ENCODE measurements at regions not wholly inside any gene's neighbourhood (a gene's known extent, or its start where the extent isn't known, plus 50 kb on each side); places are given as distances from the start of the nearest gene placed in this dataset.

DNA sequence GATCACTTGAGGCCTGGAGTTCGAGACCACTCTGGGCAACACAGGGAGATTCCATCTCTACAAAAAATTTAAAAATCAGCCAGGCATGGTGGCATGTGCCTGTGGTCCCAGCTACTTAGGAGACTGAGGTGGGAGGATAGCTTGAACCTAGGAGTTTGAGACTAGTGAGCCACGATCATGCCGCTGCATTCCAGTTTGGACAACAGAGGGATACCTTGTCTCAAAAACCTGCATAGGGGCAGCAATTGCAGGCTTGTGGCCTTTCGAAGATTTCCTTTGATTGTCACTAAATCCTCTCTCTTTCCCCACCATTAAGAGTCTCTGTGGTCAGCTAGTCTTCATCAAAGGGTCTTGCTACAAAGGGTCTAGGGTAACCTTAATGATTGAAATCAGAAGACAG is 60.3 kb downstream of the UTRN start:
- Histone ChIP-seq H3K27me3 (replicated peaks in 1 of 4; ENCODE audit: control extremely low read depth in 1 of 4, control insufficient read depth in 3 of 4, insufficient read depth in 4 of 4, low read length in 3 of 4) (no peaks in the 10 kb centered on the region), H3K9ac (ENCODE audit: low read length) (peak overlapping the region; percentile 78), H3K27ac (ENCODE audit: low read length in 2 of 2) (peak overlapping the region in 1 of 2 donors; percentile 88), H3K36me3 (replicated peaks in 1 of 2; ENCODE audit: control extremely low read depth in 1 of 2, control insufficient read depth in 1 of 2, extremely low read depth in 1 of 2, insufficient read depth in 2 of 2, low read length in 1 of 2) (no peaks in the 10 kb centered on the region), H3K4me3 (ENCODE audit: control extremely low read depth in 1 of 5, extremely low read depth in 1 of 5, insufficient read depth in 1 of 5, low read depth in 2 of 5, low read length in 4 of 5) (peak overlapping the region; percentile 59 to 95 (median 66)), H4K20me1 (ENCODE audit: control insufficient read depth, insufficient read depth, low read length, poor library complexity, severe bottlenecking) (no peaks in the 10 kb centered on the region), H3K79me2 (ENCODE audit: control insufficient read depth, insufficient read depth, low read length) (peaks cover 82% of the 10 kb centered on the region), H2AFZ (ENCODE audit: insufficient read depth, low read depth, low read length, poor library complexity, severe bottlenecking) (no peak overlapping the region), H3K4me2 (replicated peaks; ENCODE audit: low read depth, low read length, poor library complexity, severe bottlenecking) (peak overlapping the region; percentile 81), H3K4me1 (ENCODE audit: control insufficient read depth in 2 of 2, insufficient read depth in 2 of 2, low read length in 2 of 2) (peaks cover 77 to 85% of the 10 kb centered on the region in 2 donors), H3K9me3 (ENCODE audit: control extremely low read depth in 1 of 3, control insufficient read depth in 2 of 3, insufficient read depth in 1 of 3, low read length in 2 of 3) (peaks cover 0 to 7% (median 0%) of the 10 kb centered on the region in 3 donors)
- intact Hi-C loops (cut with micrococcal nuclease): loop anchor here (2.0 kb wide), 1 partner anchor 61 kb away; the partner anchor contains the start of gene UTRN
- no peak for DNase-seq
- TF ChIP-seq CTCF (IDR thresholded peaks at IDR 0.05) (no peak), EZH2 (IDR thresholded peaks at IDR 0.05; ENCODE audit: borderline replicate concordance, insufficient read depth, low read depth, low read length, poor library complexity, severe bottlenecking) (no peak)
- Mint-ChIP-seq H3K27ac (peak overlapping the region; percentile 93), H3K9me3 (ENCODE audit: insufficient read depth) (no peaks in the 10 kb centered on the region), H3K4me1 (peaks cover 86% of the 10 kb centered on the region), H3K27me3 (no peaks in the 10 kb centered on the region), H3K4me3 (peak overlapping the region; percentile 98)
- ATAC-seq (ENCODE audit: low read depth): no peak
- ChIA-PET CTCF (interaction anchor here (1.0 kb wide), 1 partner anchor 19 kb away, joined by 3 read pairs; no protein-coding TSS in a partner anchor), POLR2A (interaction anchor here (0.9 to 1.8 kb wide), 2 partner anchors 10 to 18 kb away, joined by 3 to 6 read pairs; no protein-coding TSS in a partner anchor)
- 100% methylated on average over 2 of the region's 4 CpGs for WGBS (ENCODE audit: insufficient coverage)

DNA sequence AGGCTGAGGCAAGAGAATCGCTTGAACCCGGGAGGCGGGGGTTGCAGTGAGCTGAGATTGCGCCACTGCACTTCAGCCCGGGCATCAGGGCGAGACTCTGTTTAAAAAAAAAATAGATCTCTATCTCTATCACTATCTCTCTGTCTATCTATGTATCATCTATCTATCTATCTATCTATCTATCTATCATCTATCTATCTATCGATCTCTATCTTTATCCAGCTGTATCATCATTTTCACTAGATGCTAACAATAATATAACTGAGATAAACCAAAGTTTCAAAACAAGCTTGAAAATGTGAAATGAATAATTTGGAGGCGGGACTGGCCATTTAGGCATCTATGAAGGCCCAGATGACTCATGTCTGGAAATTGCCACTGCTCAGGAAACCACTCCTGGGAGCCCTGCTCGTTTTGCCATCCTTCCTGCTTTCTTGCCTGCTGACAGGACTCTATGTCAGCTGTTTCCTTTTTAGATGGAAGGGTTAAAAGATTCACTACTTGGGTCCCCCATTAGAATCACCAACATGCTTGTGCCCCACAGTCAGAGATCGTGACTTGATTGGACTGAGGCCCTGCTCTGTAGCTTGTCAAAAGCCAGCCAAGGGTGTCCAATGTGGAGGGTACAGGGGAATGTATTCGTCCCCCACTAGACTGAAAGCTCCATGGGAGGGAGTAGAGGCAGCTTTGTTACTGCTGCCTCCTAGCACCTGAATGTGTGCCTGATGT is 61.7 kb downstream of the UTRN start:
- intact Hi-C loops (cut with micrococcal nuclease): no loop called here
- Histone ChIP-seq H3K9ac (ENCODE audit: low read length) (no peak overlapping the region), H4K20me1 (ENCODE audit: control insufficient read depth, insufficient read depth, low read length, poor library complexity, severe bottlenecking) (peaks cover 10% of the 10 kb centered on the region), H3K4me2 (replicated peaks; ENCODE audit: low read depth, low read length, poor library complexity, severe bottlenecking) (peak overlapping the region; percentile 48), H3K36me3 (replicated peaks in 1 of 2; ENCODE audit: control extremely low read depth in 1 of 2, control insufficient read depth in 1 of 2, extremely low read depth in 1 of 2, insufficient read depth in 2 of 2, low read length in 1 of 2) (no peaks in the 10 kb centered on the region), H3K79me2 (ENCODE audit: control insufficient read depth, insufficient read depth, low read length) (peaks cover 92% of the 10 kb centered on the region), H3K4me3 (ENCODE audit: control extremely low read depth in 1 of 5, extremely low read depth in 1 of 5, insufficient read depth in 1 of 5, low read depth in 2 of 5, low read length in 4 of 5) (peak overlapping the region in 1 of 5 experiments; percentile 23), H2AFZ (ENCODE audit: insufficient read depth, low read depth, low read length, poor library complexity, severe bottlenecking) (no peak overlapping the region), H3K4me1 (ENCODE audit: control insufficient read depth in 2 of 2, insufficient read depth in 2 of 2, low read length in 2 of 2) (peaks cover 77 to 86% of the 10 kb centered on the region in 2 donors), H3K27ac (ENCODE audit: low read length in 2 of 2) (peak overlapping the region; percentile 48 to 80), H3K9me3 (ENCODE audit: control extremely low read depth in 1 of 3, control insufficient read depth in 2 of 3, insufficient read depth in 1 of 3, low read length in 2 of 3) (peaks cover 0 to 7% (median 0%) of the 10 kb centered on the region in 3 donors), H3K27me3 (replicated peaks in 1 of 4; ENCODE audit: control extremely low read depth in 1 of 4, control insufficient read depth in 3 of 4, insufficient read depth in 4 of 4, low read length in 3 of 4) (no peaks in the 10 kb centered on the region)
- POLR2A ChIA-PET: interaction anchor here (1.8 kb wide), 1 partner anchor 11 kb away, joined by 6 read pairs; no protein-coding TSS in a partner anchor
- H3K27ac Mint-ChIP-seq: peak overlapping the region; percentile 91
- H3K4me3 Mint-ChIP-seq: peak overlapping the region; percentile 68
- CTCF ChIA-PET: interaction anchor here (0.7 to 1.4 kb wide), 5 partner anchors 12 to 135 kb away, joined by 3 read pairs; no protein-coding TSS in a partner anchor
- 52% methylated on average over 2 of the region's 11 CpGs for WGBS (ENCODE audit: insufficient coverage)
- TF ChIP-seq CTCF (IDR thresholded peaks at IDR 0.05) (no peak), EZH2 (IDR thresholded peaks at IDR 0.05; ENCODE audit: borderline replicate concordance, insufficient read depth, low read depth, low read length, poor library complexity, severe bottlenecking) (no peak)
- DNase-seq (no peak), ATAC-seq (ENCODE audit: low read depth) (no peak)
- no peaks in the 10 kb centered on the region for H3K27me3 Mint-ChIP-seq
- H3K9me3 Mint-ChIP-seq (ENCODE audit: insufficient read depth): no peaks in the 10 kb centered on the region
- H3K4me1 Mint-ChIP-seq: peaks cover 85% of the 10 kb centered on the region
